Motor neuron (in vitro differentiated cells): ENCODE measurements at regions not wholly inside any gene's neighbourhood (a gene's known extent, or its start where the extent isn't known, plus 50 kb on each side); places are given as distances from the start of the nearest gene placed in this dataset.

Source experiments
- ATAC-seq, 8 experiments: fragments of 200-7000 bp; cut with Tn5 transposase; replicated peaks in 6 of 8; 2 replicates each; pipeline ENCODE4 v1.8.0; 2021; ENCODE audit warnings: mild to moderate bottlenecking in 8 of 8, moderate library complexity in 8 of 8
- H3K27ac ChIP-seq, 2 donors: fragments of 250-450 bp; sonication (Bioruptor Pico); 2 replicates each; pipeline ENCODE4 v1.9.0; 2021; ENCODE audit warnings: antibody characterized with exemption in 2 of 2, mild to moderate bottlenecking in 2 of 2, moderate library complexity in 1 of 2
- H3K4me1 ChIP-seq, 2 donors: fragments of 250-450 bp; sonication (Bioruptor Pico); replicated peaks in 1 of 2; 2 replicates each; pipeline ENCODE4 v1.6.1; 2021; ENCODE audit warnings: antibody characterized with exemption in 2 of 2, mild to moderate bottlenecking in 2 of 2, moderate library complexity in 1 of 2
- H3K4me3 ChIP-seq, 5 donors: fragments of 250-450 bp; sonication (Bioruptor Pico); 2 replicates each; pipeline ENCODE4 v1.9.0; 2021; ENCODE audit warnings: antibody characterized with exemption in 5 of 5, mild to moderate bottlenecking in 5 of 5, moderate library complexity in 4 of 5
- WGBS, 10 experiments: fragments of 450-650 bp; shearing (Covaris generic); methylation state at CpG; one replicate each; pipeline ENCODE4 v1.0.0; 2022; 5-methylcytosine and 5-hydroxymethylcytosine counted together
- in situ Hi-C, 9 experiments: fragments of 400-800 bp; cut with MboI; loops; one replicate each; pipeline ENCODE4 v1.15.0; 2021; ENCODE audit warnings: low sequenced_read_pairs in 9 of 9, low pct_unique_long_range_greater_than_20kb in 2 of 9; ENCODE audit not compliant: unreplicated experiment in 9 of 9

DNA sequence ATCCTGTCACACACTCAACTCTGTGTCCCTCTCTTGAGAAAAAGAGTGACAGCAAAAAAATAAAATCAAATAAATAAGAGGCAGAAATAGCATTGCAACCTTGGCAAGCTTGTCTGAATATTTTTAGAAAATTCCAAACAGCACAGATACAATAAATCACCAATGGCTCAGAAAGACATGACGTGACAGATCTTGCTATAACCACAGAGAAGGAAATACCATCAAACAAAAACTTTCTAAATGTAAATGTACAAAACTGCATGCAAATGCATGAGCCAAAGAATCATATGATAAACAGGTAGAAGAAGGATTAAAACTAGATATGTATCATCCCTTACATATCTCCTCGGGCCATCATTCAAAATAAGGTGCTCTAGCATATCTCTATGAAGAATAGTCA, 549.2 kb upstream of the NOX3 start:
- Histone ChIP-seq H3K4me1 (no peaks in the 10 kb centered on the region), H3K4me3 (no peak overlapping the region), H3K27ac (no peak overlapping the region)
- 25 to 94% (median 75%) methylated on average over 1 to 2 of the region's 2 CpGs; no CpG with 5 or more reads in 1 of the 10 experiments for WGBS, 10 experiments
- no peak for ATAC-seq
- in situ Hi-C loops = no loop called here

DNA sequence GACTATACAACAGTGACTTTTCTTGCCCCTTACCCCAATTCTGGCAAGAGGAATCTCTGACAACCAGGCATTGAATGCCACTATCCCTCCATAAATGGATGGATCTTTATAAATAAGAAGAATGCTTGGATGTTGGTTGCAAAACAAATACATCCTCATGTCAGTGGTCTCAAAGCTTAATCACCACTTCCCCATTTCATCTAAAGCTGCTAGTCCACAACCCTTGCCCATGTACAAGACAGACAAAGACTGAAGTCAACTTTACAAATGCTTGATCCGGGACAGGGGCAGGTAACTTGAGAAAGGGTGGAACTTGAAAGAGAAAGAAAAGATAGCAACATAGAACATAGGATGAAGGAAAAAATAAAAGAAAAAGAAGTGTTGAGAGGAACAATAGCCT, 540.5 kb upstream of the NOX3 start:
- Histone ChIP-seq H3K4me1 (no peaks in the 10 kb centered on the region), H3K27ac (no peak overlapping the region), H3K4me3 (no peak overlapping the region)
- in situ Hi-C loops = no loop called here
- 0 to 100% (median 85%) methylated on average over 1 of the region's 1 CpG for WGBS, 10 experiments
- ATAC-seq = no peak

DNA sequence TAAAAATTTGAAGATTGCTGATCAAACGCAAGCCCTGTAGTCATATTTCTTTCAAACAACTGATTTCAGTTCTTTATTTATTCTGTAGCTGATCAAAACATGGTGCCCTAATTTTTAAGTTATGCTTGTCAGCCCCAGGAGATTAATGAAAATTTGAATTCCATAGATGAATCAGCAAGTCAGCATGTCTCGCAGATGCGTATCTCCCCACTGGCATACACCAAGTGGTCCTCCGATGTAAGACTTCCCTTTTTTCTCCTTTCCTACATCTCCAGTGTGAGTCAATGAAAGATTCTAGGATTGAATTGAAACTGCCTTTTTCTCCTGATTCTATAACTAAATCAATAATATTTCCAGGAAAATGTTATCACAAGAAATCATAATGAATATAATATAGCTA, 539.6 kb upstream of the NOX3 start:
- WGBS, 10 experiments = 24 to 100% (median 94%) methylated on average over 1 to 4 of the region's 4 CpGs; no CpG with 5 or more reads in 1 of the 10 experiments
- Histone ChIP-seq H3K4me3 (no peak overlapping the region), H3K27ac (no peak overlapping the region), H3K4me1 (no peaks in the 10 kb centered on the region)
- no peak for ATAC-seq
- in situ Hi-C loops = no loop called here

GRCh38 chr6:155994086-155994485, 538.4 kb upstream of the NOX3 start:
- Histone ChIP-seq H3K27ac (no peak overlapping the region), H3K4me3 (no peak overlapping the region), H3K4me1 (no peaks in the 10 kb centered on the region)
- WGBS, 10 experiments = 44 to 100% (median 89%) methylated on average over 1 to 6 of the region's 7 CpGs; no CpG with 5 or more reads in 1 of the 10 experiments
- in situ Hi-C loops = no loop called here
- ATAC-seq = no peak

DNA sequence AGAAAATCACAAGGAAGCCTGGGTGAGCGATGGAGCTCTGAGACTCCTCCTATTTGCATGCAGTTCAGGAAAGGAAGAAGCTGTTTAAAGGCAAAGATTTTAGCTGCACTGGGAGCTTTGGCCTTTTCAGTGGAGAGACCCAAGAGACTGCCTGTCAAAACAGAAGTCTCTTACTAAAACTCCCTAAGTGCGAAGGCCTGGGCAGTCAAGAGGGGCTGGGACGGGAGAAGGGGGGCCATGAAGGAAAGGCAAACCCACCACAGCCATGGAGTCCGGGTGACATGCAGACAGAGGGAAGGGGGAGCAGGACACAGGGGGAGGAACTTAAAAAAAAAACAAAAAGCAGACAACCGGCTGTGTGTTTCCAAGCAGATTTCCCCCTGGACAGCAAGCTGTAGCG, 537.6 kb upstream of the NOX3 start:
- Histone ChIP-seq H3K27ac (no peak overlapping the region), H3K4me3 (no peak overlapping the region), H3K4me1 (no peaks in the 10 kb centered on the region)
- 16 to 100% (median 77%) methylated on average over 1 to 5 of the region's 6 CpGs; no CpG with 5 or more reads in 1 of the 10 experiments for WGBS, 10 experiments
- in situ Hi-C loops = no loop called here
- no peak for ATAC-seq

- Histone ChIP-seq H3K4me3 (no peak overlapping the region), H3K4me1 (no peaks in the 10 kb centered on the region), H3K27ac (no peak overlapping the region)
- peak; percentile 57 to 97 (median 74) for ATAC-seq
- WGBS, 10 experiments = 0 to 100% (median 83%) methylated on average over 1 to 3 of the region's 3 CpGs; no CpG with 5 or more reads in 3 of the 10 experiments
- in situ Hi-C loops = no loop called here
Observed at GRCh38 chr6:155985660-155986138, 530.1 kb upstream of the NOX3 start.

DNA sequence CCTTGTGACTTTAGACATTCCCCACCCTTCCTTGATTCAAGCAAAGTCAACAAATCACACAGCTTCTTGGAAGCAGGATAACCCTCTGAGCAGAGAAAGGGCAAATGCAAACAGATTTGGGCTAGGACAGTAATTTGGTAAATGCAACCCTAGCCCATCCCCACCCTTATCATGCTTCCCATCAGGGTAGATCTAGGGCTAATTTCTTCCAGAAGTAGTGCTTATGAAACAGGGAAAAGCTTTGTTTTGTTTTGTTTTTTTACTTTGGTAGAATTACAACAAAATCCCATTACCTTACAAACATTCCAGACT, 525.1 kb upstream of the NOX3 start:
- in situ Hi-C loops = no loop called here
- Histone ChIP-seq H3K4me3 (no peak overlapping the region), H3K4me1 (no peaks in the 10 kb centered on the region), H3K27ac (no peak overlapping the region)
- peak in 3 of 8 experiments; percentile 54 to 72 (median 57) for ATAC-seq

DNA sequence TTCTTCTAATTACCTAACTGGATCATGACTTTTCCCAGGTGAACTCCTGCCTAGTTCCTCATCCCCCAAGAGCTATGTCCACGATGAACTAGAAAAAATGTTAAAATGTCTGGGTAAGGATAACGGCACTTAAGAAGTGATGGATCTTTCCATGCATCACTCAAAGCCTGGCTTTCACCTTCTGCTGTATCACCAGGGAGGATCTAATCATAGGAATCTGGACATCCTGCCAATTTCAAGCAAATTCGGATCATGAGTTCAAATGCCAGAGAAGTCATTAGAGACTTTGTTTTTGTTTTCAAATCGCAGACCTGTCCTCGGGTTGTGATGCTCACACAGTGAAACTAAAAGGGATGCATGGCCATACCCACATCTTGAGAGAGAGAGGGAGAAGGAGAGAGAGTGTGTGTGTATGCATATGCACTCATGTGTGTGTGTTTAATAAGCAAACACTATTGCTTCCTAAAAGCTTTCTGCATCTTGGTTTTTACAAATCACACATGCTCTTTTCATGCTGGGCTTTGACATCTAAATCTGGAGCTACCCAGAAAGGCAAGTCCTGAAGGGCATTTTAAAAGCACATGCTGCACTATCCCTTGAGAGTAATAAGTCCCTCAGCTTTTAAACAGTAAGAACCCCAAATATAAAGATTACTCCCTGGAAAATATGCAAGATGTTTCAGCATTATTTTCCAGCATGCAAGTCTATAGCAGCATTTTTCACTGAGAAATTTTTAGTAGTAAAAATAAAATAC, 524.6 kb upstream of the NOX3 start:
- no peak overlapping the region for H3K4me3 ChIP-seq

DNA sequence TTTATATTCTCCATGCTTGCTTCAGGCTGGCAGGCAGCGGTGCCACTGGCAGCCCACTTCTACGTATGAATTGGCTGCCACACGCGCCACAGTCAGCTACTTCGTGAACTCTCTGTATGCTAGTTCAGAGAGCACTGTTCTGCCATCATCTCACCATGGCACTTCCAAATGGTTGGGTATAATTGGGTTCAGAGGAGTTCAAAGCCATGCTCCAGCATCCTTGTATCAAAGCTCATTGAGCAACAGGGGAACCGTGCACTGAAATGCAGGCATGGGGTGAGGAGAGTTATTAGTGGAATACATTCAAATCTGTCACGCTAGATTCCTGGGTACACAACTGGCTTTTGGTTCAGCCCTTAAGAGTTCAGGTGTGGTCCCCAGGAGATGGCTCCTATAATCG, 519.9 kb upstream of the NOX3 start:
- no peak for ATAC-seq
- Histone ChIP-seq H3K27ac (no peak overlapping the region), H3K4me3 (no peak overlapping the region), H3K4me1 (peaks cover 0 to 27% of the 10 kb centered on the region in 2 donors)
- in situ Hi-C loops = no loop called here
- 60 to 100% (median 93%) methylated on average over 1 to 6 of the region's 8 CpGs; no CpG with 5 or more reads in 1 of the 10 experiments for WGBS, 10 experiments

More for the DNA sequence above, 524.6 kb upstream of the NOX3 start:
- WGBS, 10 experiments = 16 to 86% (median 59%) methylated on average over 2 to 5 of the region's 5 CpGs; no CpG with 5 or more reads in 2 of the 10 experiments
- peak in 3 of 8 experiments; percentile 55 to 79 (median 74) for ATAC-seq
- H3K4me1 ChIP-seq = peaks cover 0 to 3% of the 10 kb centered on the region in 2 donors
- no peak overlapping the region for H3K27ac ChIP-seq
- in situ Hi-C loops = no loop called here

- peak in 1 of 8 experiments; percentile 44 for ATAC-seq
- in situ Hi-C loops = no loop called here
Observed at GRCh38 chr6:155974811-155975323, 519.2 kb upstream of the NOX3 start.

DNA sequence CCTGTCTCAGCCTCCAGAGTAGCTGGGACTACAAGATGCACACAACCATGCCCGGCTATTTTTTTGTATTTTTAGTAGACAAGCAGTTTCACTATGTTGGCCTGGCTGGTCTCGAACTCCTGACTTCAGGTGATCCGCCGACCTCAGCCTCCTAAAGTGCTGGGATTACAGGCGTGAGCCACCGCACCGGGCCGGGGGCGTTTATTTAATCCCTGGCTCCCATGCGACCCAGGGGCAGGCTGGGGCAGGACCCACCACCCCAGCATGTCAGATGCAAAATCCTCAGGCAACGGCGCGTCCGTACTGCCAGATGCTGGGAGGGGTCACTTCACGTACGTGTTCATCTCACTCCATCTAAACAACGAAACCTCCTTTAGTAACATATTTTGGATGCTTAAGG, 518.7 kb upstream of the NOX3 start:
- 49 to 91% methylated on average over 8 to 10 of the region's 17 CpGs; no CpG with 5 or more reads in 8 of the 10 experiments for WGBS, 10 experiments
- in situ Hi-C loops = no loop called here
- Histone ChIP-seq H3K27ac (no peak overlapping the region), H3K4me1 (peaks cover 0 to 27% of the 10 kb centered on the region in 2 donors), H3K4me3 (no peak overlapping the region)
- ATAC-seq = no peak

More at GRCh38 chr6:155974811-155975323, 519.2 kb upstream of the NOX3 start:
- no peak overlapping the region for H3K4me3 ChIP-seq
- 22 to 81% (median 74%) methylated on average over 1 to 9 of the region's 9 CpGs; no CpG with 5 or more reads in 1 of the 10 experiments for WGBS, 10 experiments
- peaks cover 0 to 27% of the 10 kb centered on the region in 2 donors for H3K4me1 ChIP-seq
- H3K27ac ChIP-seq = no peak overlapping the region

GRCh38 chr6:155970876-155971708, 515.5 kb upstream of the NOX3 start:
- in situ Hi-C loops = no loop called here
- no peak overlapping the region for H3K4me3 ChIP-seq
- ATAC-seq = peak in 2 of 8 experiments; percentile 23 to 73
- peaks cover 6 to 48% of the 10 kb centered on the region in 2 donors for H3K4me1 ChIP-seq
- H3K27ac ChIP-seq = no peak overlapping the region
- WGBS, 10 experiments = 19 to 83% (median 64%) methylated on average over 1 to 7 of the region's 7 CpGs; no CpG with 5 or more reads in 1 of the 10 experiments

DNA sequence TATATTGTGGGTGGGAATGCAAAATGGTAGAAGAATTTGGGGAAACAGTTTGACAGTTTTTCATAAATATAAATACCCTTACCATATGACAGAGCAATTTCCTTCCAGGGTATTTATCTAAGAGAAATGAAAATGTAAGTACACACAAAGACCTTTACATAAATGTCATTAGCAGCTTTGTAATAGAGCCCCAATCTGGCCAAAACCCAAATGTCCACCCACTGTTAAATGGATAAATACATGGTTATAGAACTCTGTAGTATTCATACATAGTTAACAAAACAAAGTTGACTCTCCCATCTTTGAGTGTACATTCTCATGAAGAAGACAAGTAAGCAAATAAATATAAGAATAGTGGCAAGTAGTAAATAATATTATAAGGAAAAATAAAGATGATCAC, 514.8 kb upstream of the NOX3 start:
- ATAC-seq = peak in 2 of 8 experiments; percentile 67 to 68
- Histone ChIP-seq H3K4me1 (peaks cover 6 to 47% of the 10 kb centered on the region in 2 donors), H3K4me3 (no peak overlapping the region), H3K27ac (no peak overlapping the region)
- in situ Hi-C loops = no loop called here
